HG03280 (cell line): ENCODE measurements at regions not wholly inside any gene's neighbourhood (a gene's known extent, or its start where the extent isn't known, plus 50 kb on each side); places are given as distances from the start of the nearest gene placed in this dataset.
"Not testable (repeated sequence)": the region's sequence is repeated elsewhere in the genome, so short reads cannot be mapped to it uniquely, and the experiment has no call there.

Experiments used
- ATAC-seq: cut with Tn5 transposase; IDR thresholded peaks from one replicate; pipeline ENCODE4 v1.9.1; 2021; ENCODE audit warnings: mild to moderate bottlenecking, moderate library complexity; ENCODE audit not compliant: unreplicated experiment

DNA sequence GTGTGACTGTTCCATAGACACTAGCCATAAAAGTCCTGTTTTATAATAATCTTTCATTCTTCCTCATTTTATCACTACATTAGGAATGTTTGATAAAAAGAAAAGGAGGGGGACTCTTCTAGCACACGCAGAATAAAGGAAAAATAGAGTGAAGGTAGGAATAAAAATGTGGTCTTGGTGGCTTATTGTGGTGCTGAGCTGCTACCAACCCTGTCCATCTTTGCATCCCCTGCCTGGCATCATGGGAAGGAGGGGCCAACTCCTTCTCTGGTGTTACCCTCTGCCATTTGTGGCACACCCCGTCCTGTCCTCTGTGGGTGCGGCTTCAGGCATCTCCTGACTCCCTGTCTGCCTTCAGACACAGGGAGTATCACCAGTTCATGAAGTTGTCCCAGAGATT is 104.9 kb upstream of the ZNF536 start:
- ATAC-seq: no peak

DNA sequence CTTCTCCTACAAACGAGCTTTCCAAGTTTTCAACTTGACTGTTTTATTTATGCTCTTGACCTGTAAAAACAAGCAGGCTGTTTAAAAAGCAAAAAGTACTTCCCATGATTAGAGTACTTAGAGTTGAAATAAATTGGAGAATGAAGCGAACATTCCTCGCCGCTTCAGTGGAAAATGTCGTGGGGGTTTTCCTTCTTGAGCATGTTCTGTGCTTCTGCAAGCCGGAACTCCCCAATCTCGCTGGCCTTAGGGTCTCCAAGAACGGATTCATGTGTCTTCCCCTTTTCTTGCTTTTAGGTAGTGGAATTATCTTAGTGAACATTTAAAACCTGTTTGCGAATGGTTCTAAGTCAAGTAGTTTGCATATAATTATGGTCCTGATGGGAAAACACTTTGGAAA is 103.6 kb upstream of the ZNF536 start:
- no peak for ATAC-seq

DNA sequence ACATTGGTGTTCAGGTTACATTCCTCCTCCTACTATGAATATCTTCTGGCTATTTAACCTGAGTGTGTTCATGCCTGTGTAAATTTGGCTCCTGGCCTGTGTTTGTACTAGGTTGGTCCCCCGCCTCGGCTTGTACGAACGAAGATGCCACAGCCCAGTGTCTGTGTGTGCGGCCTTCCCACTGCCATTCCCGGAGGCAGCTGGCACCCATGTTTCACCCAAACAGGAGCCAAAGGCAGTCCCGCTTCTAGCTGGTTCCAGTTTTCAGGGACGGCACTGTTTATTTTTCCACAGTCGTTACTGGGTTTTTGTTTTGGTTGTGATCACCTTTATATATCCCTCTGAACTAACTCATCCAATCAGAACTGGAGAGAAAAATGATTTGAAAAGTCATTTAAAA is 102.5 kb upstream of the ZNF536 start:
- no peak for ATAC-seq

DNA sequence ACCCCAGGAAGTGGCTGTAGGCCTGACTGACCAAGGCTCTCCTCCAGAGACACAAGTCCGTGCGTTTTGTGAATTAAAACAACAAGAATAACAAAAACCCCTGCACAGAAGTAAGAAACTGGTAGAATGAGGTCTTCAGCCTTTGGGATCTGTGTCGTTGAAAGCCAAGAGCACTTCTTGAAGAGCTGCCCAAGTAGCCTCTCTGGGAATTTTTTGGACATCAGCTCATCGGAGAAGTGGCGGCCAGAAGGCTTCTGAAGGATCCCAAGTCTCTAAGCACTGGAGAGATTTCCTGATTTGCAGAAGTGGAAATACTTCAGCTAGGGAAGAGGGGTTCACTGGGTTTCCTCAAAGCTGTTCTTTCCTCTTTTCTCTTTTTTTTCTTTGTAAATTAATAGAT is 100.4 kb upstream of the ZNF536 start:
- ATAC-seq: no peak

DNA sequence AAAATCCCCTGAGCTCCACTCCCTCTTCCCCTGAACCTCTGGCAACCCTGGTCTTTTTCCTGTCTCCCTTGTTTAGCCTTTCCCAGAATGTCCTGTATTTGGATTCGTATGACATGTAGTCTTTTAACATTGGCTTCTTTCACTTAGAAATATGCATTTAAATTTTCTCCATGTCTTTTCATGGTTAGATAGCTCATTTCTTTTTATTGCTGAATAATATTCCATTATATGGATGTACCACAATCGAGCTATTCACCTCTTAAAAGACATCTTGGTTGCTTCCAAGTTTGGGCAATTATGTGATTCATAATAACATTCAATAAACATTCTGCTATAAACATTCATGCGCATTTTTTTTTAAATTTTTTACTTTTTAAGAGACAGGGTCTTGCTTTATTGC is 99.6 kb upstream of the ZNF536 start:
- no peak for ATAC-seq

DNA sequence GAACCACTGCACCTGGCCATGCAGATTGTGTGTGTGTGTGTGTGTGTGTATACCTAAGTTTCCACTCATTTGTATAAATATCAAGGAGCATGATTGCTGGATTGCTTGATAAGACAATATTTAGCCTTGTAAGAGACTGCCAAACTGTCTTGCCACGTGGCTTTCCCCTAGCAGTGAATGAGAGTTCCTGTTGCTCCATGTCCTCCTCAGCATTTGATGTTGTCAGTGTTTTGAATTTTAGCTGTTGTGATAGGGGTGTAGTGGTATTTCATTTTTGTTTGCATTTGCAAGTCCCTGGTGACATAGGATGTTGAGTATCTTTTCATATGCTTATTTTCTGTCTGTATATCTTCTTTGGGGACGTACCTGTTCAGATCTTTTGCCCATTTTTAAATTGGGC is 99.0 kb upstream of the ZNF536 start:
- ATAC-seq: no peak

DNA sequence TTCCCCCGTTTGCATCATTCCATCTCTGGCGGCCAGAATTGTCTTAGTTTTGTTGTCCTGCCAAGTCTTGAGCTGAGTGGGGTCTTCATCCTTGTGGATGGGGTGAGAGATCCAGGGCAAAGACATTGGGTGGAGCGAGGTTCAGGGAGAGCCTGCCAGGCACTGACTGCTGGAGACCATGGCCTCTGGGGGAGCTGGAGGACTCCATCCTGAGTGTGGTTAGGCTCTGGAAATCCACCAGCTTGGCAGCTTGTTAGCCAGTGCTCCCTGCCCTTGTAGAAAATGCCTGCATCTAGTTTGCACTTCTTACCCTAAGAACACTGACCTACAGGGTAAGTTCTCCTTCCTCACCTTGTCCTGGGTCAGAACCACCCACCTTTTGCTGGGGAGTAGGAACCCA is 97.2 kb upstream of the ZNF536 start:
- ATAC-seq: no peak

DNA sequence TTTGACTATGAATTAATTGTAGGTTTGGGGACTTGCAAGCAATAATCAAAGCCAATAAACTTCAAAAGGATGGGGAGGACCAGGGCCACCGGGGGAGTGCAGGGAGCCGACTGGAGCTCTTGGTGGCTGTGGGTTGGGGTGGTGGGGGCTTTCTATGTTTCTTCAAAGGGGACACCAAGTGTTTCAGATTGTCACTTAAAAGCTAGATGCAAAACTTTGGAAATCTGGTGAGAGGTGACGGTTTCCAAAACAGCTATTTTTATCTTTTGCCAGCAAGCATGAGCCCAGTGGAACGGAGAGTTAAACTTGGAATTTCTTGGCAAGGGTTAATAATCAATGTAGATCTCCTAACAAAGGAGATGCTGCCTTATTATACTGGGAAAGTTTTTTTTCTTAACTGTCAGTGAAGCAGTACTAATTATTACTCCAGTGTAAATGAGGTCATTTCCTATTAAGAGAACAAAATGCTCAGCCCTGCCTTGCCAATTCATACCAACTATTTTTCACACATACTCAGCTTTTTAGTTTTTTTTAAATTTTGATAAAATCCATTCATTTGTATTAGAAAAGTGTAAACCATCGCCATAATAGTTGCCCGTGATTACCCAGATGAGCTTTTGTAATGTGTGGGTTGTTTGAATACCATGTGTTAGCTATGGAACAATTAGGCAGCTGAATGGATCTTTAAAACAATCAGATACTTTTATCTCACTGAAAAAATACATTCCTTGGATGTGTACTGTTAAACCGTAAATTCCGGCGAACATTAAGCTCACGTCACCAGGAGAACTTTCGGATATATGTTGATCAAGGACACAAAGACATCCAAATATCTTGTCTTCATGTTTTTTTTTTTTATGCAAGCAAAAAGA is 95.9 kb upstream of the ZNF536 start:
- no peak for ATAC-seq

DNA sequence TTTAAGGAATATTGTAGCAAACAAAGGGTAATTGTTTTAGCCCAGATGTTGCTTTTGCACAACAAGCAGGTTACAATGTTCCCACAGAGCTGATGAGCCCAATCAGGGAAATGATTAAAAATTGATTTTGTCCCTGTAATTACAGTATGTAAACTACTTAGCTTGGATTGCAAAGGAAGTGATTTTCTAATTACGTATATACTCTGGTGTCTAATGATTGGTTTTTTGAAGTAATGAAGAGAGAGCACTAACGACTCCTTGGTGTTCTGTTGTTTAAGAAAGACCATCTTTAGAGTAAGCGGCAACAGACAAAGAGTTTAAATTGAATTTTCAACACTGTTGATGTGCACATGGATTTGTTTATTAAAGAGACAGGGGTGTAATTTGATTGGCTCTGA is 95.3 kb upstream of the ZNF536 start:
- ATAC-seq: no peak

DNA sequence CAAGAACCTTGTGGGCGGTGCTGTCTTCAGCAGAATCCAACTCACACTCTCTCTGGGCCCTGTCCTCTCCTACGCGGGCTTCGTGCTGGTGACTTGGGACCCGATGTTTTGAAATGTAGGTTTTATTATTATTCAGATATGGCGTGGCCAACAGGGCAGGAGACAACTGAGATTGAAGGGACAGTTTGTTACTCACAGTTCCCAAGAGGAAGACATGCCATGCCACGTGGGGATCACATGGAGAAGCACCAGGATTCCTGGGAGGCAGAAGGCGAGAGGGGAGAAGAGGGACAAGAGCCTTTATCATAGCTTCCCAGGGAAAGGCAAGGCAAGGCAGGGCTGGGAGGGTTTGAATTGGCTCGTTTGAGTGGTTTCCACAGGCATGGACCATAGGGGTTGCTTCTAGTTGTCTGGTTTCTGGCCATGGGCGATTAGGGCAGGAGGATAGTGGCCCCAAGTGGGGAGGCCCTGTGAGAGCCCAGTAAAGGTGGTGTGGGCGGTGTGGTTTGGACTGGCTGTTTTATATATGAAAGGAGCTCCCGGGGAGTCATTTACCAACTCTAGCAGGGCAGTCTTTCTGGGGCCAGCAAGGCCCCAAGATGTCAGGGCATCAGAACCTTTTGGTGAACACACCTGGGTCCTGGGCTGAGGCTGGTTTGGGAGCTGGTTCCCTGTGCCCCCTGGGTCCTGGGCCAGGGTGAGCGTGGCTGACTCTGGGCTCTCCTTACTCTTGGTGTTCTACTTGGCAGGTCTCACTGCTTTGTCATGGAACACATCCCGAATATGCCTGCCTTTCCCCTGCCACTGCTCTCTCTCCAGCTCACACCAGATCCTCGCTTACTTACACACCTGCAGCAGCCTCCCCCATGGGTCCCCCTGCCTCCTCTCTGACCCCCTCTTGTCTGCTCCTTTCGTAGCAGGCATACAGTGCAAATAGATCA is 94.0 kb upstream of the ZNF536 start:
- ATAC-seq: no peak

DNA sequence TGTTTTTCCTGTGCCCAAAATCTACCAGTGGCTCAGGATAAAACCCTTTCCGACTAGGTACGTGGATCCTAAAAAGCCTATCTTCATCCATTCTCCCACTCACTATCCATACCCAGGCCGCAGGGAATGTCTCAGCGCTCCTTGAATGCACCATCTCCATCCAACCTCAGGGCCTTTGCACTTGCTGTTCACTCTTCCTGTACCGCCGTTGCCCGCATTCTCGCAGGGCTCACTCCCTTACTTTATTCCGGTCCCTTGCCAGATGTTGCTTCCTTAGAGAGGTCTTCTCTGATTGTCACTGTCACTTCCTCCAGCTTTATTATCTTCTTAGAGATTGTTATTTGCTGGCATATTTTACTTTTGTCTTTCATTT is 93.3 kb upstream of the ZNF536 start:
- no peak for ATAC-seq

DNA sequence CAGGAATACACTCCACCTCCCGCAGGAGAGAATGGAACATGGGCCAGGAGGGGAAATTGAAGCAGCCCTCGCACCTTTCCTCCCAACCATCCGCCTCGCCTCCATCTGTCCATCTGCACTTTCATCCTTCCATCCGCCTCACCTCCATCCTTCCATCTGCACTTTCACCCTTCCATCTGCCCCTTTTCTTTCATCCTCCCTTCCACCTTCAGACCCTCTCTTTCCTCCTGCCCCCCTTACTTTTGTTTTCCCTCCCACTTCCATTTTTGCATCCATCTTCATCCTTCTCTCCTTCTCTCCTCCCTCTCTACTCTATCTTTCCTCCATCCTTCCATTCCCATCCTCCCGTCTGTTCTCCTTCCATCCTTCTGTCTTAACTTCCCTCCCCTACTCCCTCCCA is 92.2 kb upstream of the ZNF536 start:
- no peak for ATAC-seq

DNA sequence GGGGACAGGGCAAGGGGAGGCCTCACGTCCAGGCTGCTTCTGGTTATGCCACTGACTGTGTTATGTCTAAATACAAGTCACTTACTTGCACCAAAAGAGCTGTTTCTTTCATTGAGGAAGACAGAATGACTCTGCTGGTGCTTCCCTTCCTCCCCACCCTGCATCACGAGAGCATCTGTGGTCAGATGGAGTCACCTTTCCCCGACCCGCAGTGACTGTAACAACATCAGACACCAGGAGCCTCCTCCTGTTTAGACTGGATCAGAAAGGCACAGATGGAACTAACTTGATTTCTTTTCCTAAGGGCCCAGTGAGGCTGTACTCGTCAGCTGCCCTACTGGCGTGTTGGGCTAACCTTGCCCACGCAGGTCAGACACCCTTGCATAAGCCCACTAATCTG is 90.3 kb upstream of the ZNF536 start:
- ATAC-seq: no peak

DNA sequence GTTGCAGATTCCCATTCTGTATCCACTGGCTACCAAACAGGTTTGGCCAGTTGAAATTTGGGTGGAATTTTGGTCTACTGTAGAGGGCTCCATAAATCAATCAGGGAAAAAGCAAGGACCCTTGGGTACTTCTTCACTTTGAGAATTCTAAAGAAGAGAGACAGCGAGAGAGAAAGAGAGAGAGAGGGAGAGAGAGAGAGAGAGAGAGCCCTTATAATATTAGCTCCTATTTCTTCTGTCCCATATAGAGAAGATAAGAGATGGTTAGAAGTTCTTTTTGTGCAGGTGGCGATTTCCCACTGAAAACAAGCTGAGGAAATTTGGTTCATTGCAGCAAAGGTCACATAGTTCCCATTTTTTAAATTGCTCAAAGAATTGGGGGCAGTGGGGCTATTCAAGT is 88.6 kb upstream of the ZNF536 start:
- no peak for ATAC-seq

DNA sequence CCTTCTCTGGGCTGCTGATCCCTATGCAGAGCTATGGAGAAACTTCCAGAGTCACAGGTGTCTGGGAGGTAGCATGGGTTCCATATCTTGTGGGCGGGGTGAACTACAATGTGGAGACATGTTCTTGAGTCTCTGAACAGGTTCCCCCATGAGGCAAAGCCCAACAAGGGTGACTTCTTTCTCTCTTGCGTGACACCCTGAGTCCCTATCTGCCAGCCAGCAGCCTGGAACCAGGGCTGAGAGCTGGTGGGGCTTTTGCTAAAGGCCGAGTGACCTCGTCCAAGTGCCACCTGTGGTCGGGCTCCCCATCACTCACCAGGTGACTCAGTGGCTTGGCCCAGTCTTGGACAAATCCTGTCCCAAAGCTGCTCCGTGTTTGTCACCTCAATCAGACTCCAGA is 88.0 kb upstream of the ZNF536 start:
- no peak for ATAC-seq

DNA sequence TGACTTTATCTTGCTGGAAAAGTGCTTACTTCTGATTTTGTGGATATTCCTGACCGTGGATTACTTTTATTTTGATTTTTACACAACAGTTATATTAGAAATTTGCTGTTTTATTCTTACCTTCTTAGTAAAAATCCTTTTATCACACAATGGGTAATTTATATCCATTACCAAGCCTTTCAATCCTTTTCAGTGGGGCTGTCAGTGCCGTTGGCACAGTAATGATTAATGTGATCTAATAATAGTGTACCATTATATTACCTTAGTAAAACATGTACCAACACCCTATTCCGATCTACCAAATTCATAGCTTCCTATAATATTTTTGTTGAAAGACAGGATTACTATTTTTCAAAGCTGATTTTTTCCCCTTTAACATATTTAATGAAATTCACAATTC is 87.3 kb upstream of the ZNF536 start:
- ATAC-seq: no peak

DNA sequence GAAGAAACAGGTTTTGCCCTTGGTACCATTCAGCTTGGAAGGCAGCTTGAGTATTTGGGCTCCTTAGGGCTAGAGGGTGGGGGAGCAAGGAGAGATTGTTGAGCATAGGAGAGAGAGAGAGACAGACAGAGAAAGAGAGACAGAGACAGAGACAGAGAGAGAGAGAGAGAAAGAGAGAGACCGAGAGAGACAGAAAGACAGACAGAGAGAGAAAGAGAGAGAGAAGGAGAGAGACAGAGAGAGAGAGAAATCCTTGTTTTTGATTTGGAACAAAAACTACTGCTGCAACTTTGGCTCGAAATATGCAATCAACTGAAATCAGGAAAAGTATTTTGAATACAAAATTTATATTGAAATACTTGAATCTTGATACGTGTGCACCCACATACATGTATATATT is 85.8 kb upstream of the ZNF536 start:
- no peak for ATAC-seq

DNA sequence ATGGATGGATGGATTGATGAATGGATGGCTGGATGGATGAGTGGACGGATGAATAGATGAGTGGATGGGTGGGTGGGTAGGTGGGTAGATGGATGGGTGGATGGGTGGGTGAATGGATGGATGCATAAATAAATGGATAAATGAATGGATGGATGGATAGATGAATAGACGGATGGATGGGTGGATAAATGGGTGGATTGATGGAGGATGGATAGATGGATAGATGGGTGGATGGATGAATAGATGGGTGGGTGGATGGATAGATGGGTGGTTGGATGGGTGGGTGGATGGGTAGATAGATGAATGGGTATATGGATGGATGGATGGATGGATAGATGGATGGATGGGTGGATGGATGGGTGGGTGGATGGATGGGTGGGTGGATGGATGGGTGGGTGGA is 84.9 kb upstream of the ZNF536 start:
- ATAC-seq: no peak

DNA sequence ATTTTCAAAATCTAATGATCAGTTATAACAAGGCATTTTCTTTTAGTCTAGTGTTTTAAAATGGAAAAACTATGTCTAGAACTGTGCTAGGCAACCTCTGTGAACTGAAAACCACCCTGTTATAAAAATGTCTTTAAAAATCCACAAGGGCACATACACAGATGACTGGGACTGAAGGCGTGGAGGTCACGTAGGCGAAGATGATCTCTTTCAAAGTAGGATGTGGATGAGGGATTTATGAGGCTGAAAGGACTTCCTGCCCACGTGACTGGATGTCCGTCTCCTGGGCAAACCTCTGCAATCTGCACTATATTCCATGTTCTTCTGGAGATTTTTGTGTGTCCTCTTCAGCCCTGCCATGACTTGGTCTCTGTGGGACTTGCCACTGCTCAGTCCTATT is 84.2 kb upstream of the ZNF536 start:
- no peak for ATAC-seq

DNA sequence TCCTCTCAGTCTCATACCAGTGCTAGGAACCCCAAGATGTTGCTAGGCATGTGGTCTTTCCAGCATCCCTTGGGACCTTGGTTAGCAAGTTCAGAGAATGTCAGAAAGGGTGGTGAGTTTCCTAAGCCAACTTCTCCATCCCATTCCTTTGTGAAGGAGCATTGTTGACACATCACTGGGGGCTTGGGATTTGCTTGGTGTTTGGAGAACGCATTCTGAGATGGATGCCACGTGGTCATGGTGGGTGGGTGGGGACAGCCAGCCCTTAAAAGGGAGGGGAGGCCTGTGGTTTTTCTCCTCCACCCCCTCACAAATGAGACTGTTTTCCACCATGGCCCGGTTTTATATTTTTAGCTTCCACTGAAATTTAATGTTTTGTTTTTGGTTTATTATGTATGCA is 83.3 kb upstream of the ZNF536 start:
- ATAC-seq: no peak

DNA sequence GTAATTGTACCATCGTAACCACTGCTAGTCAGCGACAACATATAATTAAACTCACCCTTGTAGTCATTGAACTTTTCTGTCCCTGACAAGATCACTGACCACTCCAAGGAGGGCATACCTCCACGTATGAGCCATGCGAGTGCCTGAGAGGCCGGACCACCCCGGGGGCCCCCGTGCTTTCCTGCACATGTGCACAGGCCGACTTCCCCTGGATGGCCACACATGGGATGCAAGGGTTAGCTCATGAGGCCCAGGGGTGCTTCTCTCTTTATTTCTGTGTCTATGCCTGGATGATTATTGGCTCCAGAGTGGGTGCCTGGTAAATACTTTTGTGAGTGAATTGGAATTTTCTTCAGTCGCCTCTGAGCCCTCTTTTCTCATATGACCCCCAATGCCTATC is 82.8 kb upstream of the ZNF536 start:
- ATAC-seq: no peak

DNA sequence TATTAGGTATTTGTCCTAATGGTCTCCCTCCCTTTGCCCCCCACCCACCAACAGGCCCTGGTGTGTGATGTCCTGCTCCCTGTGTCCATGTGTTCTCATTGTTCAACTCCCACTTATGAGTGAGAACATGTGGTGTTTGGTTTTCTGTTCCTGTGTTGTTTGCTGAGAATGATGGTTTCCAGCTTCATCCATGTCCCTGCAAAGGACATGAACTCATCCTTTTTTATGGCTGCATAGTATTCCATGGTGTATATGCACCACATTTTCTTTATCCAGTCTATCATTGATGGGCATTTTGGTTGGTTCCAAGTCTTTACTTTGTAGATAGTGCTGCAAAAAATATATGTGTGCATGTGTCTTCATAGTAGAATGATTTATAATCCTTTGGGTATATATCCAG is 81.4 kb upstream of the ZNF536 start:
- ATAC-seq: not testable (repeated sequence)
